Adipose tissue (tissue), 3 donors: ENCODE measurements at regions not wholly inside any gene's neighbourhood (a gene's known extent, or its start where the extent isn't known, plus 50 kb on each side); places are given as distances from the start of the nearest gene placed in this dataset.
"Not testable (repeated sequence)": the region's sequence is repeated elsewhere in the genome, so short reads cannot be mapped to it uniquely, and the experiment has no call there.

Experiments
- H3K27ac ChIP-seq: one replicate; pipeline ENCODE4 v1.5.1; 2013; ENCODE audit warnings: low read depth, low read length
- WGBS, 3 donors: extraction: QIAGEN DNeasy Blood & Tissue Kit; methylation state at CpG; one replicate each; pipeline ENCODE4 v1.1.7; 2013; 5-methylcytosine and 5-hydroxymethylcytosine counted together
- donor health status: healthy with polysubstance abuse.
- donor health status: Bipolar disorder and iron deficiency.
- donor health status: healthy.

DNA sequence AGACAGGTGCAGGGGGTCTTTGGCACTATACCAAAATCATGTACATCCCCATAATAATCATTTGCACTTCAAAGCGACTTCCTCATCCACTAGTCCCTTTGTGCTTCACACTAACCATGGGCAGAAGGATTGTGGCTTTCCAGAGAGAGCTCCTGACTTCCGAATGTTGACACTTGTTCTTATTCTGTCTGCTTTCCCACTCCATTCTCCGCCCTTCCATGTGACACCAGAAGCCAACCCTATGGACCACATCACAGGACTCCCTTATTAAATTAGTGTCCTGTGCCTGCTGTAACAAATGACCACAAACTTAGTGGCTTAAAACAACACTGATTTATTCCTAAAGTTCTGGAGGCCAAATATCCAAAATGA is 91.6 kb downstream of the CMC2 start:
- 82 to 91% (median 90%) methylated on average over 3 of the region's 3 CpGs for WGBS, 3 donors

DNA sequence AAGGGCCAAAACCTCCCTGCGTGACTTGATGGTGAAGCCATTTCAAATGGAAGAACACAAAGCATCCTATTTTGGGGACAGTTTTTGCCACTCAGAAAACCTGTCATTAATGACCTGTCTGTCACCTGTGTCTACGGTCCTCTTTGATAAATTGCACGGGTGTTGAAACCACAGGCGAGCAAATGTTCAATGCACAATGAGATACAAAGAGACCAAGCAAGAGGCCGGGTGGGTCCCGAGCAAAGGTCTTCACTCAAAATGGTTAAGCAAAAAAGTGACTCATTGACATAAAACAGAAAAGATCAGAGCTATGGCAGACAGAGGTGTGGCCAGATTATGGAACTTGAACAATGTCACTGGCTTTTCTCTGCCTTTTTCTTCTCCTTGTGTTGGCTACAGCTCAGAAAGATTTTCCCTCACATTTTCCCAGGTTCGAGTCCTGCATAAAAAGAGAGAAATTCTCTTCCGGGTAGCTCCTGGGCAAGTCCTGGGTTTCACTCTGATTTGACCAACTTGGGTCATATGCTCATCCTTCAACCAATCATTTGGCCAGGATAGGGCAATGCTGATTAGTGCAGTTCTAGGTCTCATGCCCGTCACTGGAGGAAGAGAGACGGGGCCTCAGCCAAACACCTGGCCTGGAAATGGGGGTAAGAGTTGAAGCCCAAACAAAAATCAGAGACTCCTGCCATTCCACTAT is 92.2 kb downstream of the CMC2 start:
- 82 to 92% (median 91%) methylated on average over 10 of the region's 10 CpGs for WGBS, 3 donors
- H3K27ac ChIP-seq, result no peak overlapping the region

More for the DNA sequence above, 91.6 kb downstream of the CMC2 start:
- H3K27ac ChIP-seq, result no peak overlapping the region

DNA sequence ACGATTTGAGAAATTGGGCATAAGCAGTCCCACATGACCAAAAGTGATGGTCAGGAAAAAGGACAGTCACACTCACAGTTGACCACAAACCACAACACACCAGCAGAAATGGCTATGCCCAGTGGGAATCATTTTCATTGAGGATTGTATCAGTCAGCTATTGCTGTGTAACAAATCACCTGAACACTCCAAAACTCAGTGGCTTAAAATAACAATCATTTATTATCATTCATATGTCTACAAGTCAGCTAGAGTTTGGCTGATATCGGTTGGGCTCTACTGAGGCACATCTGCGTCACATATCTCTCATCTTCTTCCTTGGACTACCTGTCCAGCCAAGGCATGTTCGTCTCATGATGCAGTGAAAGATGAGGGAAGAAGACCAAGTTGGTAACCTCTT is 93.3 kb downstream of the CMC2 start:
- H3K27ac ChIP-seq, result no peak overlapping the region
- 91 to 94% (median 91%) methylated on average over 4 of the region's 4 CpGs for WGBS, 3 donors

DNA sequence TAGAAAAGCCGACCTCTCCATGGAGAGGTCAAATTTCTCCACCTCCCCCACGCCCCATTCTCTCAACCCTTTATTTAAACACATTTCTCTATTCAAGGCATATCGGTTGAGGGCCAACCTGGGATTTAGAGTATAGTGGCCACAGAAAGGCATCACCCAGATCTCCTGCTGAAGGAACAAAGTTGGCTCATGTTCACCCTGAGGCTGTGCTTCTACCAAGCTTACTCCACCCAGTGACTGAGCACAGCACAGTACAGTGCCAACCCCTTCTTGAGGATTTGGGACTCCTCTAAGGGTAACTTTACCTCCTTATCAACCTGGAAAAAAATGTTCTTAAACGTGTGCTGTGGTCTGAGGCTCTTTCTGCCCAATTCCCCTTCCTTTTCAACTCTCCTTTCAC is 94.0 kb downstream of the CMC2 start:
- 76 to 78% (median 77%) methylated on average over 4 of the region's 4 CpGs for WGBS, 3 donors

DNA sequence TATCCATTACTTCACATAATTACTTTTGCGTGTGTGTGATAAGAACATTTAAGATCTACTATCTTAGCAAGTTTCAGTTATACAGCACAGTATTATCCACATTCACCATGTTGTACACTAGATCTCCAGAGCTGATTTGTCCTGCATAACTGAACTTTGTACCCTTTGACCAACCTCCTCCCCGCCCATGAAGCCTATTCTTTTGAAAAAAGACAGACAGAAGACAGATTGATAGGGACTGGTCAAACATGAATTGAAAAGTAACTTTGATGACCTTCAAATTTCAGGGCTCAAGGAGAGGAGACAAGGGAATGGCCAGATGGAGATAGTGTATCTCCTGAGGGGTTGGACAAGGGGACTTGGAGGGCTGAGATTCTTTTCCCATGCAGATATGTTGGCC is 96.3 kb downstream of the CMC2 start:
- H3K27ac ChIP-seq, result no peak overlapping the region
- WGBS, 3 donors, result 67 to 83% (median 80%) methylated on average over 2 of the region's 2 CpGs

More for the DNA sequence above, 94.0 kb downstream of the CMC2 start:
- no peak overlapping the region for H3K27ac ChIP-seq

DNA sequence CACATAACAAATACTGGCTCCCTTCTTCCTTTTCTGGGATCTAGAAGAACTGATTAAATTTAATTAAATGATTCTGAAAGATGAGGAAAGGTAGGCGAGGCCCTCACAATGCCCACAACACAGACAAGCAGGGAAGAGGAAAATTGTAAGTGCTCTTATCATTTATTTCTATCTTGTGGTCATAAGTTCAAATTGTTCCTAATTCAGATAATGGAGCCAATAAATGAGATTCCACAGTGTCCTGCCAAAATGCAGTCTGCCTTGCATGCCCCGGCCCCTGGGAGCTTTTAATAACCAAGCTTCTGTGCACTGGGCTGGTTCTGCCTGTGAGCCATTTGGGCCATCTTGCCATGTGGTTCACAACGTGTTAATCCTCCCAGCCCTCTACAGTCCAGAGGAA is 97.0 kb downstream of the CMC2 start:
- 38 to 60% (median 47%) methylated on average over 3 of the region's 3 CpGs for WGBS, 3 donors

DNA sequence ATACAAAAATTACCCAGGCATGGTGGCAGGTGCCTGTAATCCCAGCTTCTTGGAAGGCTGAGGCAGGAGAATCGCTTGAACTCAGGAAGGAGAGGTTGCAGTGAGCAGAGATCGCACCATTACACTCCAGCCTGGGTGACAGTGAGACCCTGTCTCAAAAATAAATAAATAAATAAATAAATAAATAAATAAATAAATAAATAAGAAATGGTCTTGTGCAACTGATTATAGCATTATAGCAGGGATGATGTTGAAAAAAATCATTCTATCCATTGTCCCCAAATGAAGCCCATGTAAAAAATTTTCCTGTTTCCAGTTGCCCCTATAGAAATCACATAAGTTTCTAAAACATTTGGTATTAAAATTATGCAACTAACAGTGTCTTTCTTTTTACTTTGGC is 100.5 kb downstream of the CMC2 start:
- WGBS, 3 donors, result 95 to 98% (median 98%) methylated on average over 2 of the region's 2 CpGs
- not testable (repeated sequence) for H3K27ac ChIP-seq

More for the DNA sequence above, 97.0 kb downstream of the CMC2 start:
- no peak overlapping the region for H3K27ac ChIP-seq

DNA sequence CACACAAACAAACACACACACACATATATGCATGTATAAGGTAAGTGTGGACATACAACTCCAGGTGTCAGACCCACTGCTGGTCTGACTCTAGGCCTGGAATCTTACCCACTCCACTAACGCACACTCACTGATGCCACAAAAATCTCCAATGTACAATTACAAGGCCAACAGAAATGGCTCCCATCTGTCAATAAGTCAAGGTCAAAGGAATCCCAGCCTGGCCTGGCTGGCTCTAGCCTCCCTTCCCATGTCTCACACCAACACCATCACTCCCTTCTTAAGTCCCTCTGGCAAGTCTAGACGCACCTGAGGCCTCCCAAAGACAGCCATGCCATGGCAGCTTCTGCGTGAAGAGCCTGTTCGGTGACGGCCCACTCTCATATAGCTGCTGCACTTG is 99.2 kb upstream of the CDYL2 start:
- 86 to 98% (median 94%) methylated on average over 5 of the region's 5 CpGs for WGBS, 3 donors
- no peak overlapping the region for H3K27ac ChIP-seq

DNA sequence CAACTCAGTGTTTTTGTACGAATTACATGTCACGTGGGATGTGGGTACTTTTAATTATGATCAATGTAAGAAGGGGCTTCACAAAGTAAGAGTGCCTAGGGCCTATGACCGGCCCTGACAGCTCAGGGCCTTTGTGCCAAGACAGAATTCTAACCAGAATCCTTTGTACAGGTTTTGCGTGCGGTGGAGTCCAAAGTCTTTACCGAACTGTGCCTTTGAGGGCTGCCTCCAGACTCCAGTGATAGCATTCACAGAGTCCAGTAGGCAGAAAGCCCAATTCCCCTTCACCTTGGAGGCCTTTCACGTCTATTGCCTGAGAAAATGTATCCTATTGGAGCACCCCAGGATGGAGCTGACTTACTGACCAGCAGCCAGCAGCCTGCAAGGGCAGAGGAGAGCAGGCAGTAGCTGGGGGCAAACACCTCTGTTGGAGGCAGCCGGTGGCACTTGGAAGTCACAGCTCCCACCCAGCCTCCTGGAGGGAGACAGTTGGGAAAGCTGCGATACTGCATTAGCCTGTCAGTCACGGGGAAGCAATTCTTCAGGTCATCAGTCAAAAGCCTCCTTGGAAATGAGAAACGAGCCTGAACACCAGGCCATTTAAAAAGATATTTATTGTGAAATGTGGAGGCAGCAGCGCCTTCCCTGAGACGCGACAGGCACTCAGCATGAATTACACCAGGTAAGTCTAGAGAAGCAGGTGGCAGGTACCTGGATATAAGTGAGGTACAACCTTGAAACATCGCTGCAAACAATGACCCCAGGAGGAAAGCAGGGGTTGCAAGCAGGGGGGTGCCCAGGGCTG is 98.1 kb upstream of the CDYL2 start:
- 59 to 86% (median 83%) methylated on average over 15 of the region's 15 CpGs for WGBS, 3 donors
- no peak overlapping the region for H3K27ac ChIP-seq

DNA sequence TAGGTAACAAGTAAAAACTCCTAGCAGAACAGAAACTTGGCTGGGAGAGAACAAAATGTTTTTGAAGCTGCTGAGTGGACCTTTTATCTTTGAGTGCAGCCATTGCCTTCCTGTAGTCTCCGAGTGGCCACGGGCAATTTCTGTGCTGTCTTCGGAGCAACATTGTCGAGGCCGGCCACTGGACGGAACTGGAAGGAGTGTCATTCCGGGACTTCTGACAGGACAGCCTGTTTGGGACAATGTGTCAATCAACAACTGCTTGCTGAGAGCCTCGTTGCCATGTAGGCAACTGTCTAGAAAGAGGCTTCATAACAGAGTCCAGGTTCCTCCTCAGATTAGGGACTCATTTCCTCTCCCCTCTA is 96.2 kb upstream of the CDYL2 start:
- 35 to 84% (median 59%) methylated on average over 8 of the region's 8 CpGs for WGBS, 3 donors
- peak overlapping the region; percentile 1 for H3K27ac ChIP-seq

DNA sequence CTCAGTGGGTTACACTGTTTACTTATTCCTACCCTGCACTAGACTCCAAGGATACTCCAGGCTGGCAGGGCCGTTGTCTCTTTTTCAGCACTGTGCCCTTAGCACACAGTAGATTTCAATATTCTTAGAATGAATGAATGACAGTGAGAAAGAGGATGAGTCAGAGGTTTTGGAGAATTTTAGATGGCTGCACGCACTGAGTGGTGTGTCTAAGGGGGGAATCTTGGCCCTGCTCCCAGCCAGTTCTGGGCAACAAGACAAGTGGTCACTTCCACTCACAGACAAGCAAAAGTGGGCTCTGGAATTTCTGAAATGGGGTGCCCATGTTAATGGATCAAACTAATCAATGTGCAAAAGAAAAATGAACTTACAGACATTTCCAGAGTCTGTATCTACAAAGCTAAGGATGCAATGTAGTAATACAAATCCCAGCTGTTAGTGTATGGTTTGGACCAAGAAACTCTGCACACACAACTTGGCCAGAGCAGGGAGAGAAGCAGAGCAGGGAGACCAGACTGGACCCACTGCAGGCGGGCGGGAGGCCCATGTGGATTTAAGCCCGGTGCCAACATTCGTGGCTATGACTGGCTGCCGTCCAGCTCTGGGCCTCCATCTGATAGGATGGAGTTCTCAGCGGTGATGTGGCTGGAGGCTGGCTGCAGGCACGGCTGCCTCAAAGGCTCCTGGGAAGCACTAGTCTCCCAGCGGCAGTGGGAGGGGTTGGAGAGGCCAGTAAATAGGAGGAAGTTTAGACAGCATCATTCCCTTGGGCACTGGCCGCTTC is 95.6 kb upstream of the CDYL2 start:
- WGBS, 3 donors, result 31 to 43% (median 32%) methylated on average over 11 of the region's 11 CpGs

DNA sequence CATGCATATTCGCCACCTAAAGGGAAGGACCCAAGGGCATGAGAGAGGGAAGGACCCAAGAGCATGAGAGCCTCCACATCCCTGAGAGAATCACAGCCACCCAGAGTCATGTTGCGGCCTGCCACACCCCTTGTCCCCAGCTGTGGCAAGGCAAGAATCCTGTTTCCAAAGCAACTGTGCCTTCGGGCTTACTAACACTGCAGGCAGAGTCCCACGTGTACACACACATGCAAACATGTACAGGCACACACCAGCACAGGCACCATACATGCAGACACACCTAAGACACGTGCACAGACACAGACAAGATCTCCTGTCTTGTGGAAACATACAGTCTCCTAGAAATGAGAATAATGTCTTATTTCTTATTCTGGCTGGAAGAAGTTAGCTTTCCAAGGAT is 92.4 kb upstream of the CDYL2 start:
- WGBS, 3 donors, result 79 to 85% (median 80%) methylated on average over 5 of the region's 5 CpGs
- no peak overlapping the region for H3K27ac ChIP-seq

More for the DNA sequence above, 95.6 kb upstream of the CDYL2 start:
- no peak overlapping the region for H3K27ac ChIP-seq

DNA sequence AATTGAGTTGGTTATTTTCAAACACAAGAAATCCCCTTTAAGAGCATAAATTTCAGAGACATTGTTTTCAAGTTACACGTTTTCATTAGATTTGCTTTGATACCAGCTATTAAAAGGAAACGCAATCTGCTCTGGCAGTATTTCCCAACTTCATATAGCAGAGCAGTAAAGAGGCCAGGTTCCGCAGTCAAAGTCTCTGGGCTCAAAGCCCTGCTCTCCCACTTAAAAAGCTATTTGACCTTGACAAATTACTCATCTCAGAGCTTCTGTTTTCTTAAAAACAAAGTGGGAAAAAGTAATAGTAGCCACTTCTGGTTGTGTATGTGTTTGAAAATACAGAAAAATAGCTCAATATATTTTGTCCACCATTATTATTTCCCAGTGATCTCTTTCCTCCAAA is 89.7 kb upstream of the CDYL2 start:
- H3K27ac ChIP-seq, result no peak overlapping the region
- WGBS, 3 donors, result 57 to 80% (median 58%) methylated on average over 3 of the region's 3 CpGs

DNA sequence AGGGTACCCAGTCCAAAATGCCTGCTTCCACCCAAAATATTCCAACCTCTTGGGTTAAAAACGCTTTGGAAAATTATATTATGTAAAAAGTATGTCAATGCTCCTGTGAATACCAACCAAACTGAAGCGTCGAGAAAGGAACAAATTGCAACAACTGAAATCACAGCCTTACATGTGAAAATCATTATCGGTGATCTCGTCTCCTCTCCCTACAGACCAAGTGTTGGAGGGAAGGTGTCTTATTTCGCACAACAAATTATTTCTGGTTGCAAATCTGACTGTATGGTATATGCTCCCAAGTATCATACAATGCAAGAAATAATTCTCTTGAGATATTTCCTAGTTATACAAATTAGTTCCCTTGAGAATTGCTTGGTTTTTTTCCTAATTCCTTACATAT is 89.3 kb upstream of the CDYL2 start:
- no peak overlapping the region for H3K27ac ChIP-seq
- 73 to 79% (median 79%) methylated on average over 6 of the region's 6 CpGs for WGBS, 3 donors

DNA sequence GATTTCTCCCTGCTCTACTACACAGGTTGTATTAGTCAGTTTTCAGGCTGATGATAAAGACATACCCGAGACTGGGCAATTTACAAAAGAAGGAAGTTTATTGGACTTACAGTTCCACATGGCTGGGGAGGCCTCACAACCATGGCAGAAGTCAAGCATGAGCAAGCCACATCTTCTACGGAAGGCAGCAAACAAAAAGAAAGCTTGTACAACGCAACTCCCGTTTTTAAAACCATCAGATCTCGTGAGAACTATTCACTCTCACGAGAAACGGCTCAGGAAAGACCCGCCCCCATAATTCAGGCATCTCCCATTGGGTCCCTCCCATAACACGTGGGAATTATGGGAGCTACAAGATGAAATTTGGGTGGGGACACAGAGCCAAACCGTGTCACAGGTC is 88.0 kb upstream of the CDYL2 start:
- H3K27ac ChIP-seq, result not testable (repeated sequence)

DNA sequence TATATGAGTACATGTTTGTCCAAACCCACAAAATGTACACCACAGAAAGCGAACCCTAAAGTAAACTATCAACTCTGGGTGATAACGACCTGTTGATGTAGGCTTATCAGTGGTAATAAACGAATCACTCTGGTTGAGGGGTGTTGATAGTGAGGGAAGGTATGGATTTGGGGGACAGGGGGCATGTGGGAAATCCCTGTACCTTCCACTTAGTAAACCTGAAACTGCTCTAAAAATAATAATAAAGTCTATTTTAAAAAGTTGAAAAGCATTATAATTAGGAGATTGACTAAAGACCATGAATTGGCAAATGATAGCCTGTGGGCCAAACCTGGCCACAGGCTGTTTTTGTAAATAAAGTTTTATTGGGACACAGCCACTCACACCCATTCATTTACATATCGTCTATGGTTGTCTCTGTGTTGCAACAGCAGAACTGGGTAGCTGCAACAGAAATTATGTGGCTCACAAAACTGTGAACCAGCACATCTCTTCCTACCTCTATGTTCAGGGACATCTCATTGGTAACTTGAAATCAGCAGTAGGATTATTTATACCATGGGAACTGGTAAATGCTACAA is 85.5 kb upstream of the CDYL2 start:
- 74 to 81% (median 77%) methylated on average over 4 of the region's 4 CpGs for WGBS, 3 donors
- H3K27ac ChIP-seq, result no peak overlapping the region

More for the DNA sequence above, 88.0 kb upstream of the CDYL2 start:
- 86 to 88% (median 88%) methylated on average over 10 of the region's 10 CpGs for WGBS, 3 donors

DNA sequence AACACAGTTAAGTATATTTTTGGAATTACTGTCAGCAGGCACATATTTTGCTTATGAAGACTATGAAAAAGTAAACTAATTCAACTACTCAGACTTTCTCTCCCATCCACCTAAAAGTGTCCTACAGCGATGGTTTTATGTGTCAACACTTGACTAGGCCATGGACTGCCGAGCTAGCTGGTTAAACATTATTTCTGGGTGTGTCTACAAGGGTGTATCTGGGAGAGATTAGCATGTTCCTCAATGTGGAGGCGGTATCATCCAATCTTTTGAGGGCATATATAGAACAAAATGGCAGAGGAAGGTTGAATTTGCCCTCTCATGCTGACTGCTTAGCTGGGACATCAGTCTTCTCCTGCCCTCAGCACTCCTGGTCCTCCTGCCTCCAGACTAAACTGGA is 82.7 kb upstream of the CDYL2 start:
- H3K27ac ChIP-seq, result no peak overlapping the region
- WGBS, 3 donors, result 77 to 91% (median 85%) methylated on average over 3 of the region's 3 CpGs

DNA sequence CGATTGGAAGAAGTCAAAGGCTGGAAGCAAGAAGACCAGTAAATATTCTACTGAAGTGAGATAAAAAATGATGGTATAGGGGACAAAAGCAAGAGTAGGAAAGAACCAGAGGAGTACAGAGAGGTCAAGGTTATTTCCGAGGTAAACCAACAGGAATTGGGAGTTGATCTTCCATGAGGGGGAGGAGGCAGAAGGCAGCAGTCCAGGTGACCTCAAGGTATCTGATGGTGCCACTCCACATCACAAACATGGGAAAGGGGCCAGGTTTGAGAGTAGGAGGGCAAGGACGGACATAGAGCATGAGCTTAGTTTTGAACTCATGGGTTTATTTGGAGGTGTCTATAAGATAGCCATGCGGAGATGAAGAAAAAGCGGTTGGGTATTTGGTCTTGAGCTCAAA is 79.4 kb upstream of the CDYL2 start:
- no peak overlapping the region for H3K27ac ChIP-seq
- 66 to 90% (median 87%) methylated on average over 5 of the region's 5 CpGs for WGBS, 3 donors

DNA sequence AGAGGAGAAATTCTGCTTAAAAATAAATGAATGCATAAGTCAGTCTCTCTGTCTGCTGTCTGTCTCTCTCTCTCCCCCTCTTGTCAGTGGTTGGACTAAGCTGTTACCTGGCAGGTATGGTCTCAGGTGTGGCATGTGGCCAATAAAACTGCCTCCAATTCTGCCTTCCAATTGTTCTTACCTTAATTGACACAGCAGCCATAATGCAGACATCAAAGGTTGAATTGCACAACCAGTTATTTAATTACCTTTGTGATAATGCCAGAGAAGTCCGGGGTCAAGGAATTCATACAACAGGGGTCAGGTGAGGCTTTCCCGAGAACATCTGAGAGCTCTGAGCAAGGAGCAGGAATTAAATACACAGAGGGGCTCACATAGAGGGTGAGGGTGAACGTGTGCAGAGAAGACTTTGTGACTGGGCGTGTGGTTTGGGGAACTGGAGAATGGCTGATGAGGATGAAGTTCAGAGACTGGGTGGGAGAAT is 78.8 kb upstream of the CDYL2 start:
- H3K27ac ChIP-seq, result no peak overlapping the region
- 38 to 77% (median 71%) methylated on average over 4 of the region's 4 CpGs for WGBS, 3 donors
